ENCODE measurements at regions not wholly inside any gene's neighbourhood (a gene's known extent, or its start where the extent isn't known, plus 50 kb on each side); places are given as distances from the start of the nearest gene placed in this dataset.
"Not testable (repeated sequence)": the region's sequence is repeated elsewhere in the genome, so short reads cannot be mapped to it uniquely, and the experiment has no call there.

DNA sequence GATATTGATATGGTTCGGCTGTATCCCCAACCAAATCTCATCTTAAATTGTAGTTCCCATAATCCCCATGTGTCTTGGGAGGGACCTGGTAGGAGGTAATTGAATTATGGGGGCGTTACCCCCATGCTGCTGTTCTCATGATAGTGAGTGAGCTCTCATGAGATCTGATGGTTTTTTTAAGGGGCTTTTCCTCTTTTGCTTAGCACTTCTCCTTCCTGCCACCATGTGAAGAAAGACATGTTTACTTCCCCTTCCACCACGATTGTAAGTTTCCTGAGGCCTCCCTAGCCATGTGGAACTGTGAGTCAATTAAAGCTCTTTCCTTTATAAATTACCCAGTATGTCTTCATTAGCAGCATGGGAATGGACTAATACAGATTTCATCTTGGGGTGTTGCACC, 358.6 kb downstream of the TXNL1 start:
- TF ChIP-seq, protein P1, sequence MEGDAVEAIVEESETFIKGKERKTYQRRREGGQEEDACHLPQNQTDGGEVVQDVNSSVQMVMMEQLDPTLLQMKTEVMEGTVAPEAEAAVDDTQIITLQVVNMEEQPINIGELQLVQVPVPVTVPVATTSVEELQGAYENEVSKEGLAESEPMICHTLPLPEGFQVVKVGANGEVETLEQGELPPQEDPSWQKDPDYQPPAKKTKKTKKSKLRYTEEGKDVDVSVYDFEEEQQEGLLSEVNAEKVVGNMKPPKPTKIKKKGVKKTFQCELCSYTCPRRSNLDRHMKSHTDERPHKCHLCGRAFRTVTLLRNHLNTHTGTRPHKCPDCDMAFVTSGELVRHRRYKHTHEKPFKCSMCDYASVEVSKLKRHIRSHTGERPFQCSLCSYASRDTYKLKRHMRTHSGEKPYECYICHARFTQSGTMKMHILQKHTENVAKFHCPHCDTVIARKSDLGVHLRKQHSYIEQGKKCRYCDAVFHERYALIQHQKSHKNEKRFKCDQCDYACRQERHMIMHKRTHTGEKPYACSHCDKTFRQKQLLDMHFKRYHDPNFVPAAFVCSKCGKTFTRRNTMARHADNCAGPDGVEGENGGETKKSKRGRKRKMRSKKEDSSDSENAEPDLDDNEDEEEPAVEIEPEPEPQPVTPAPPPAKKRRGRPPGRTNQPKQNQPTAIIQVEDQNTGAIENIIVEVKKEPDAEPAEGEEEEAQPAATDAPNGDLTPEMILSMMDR (IDR thresholded peaks at IDR 0.05): not testable (repeated sequence)
- not testable (repeated sequence) for TF ChIP-seq POLR2A (IDR thresholded peaks at IDR 0.05)
